HUES48 (cell line): ENCODE measurements at regions not wholly inside any gene's neighbourhood (a gene's known extent, or its start where the extent isn't known, plus 50 kb on each side); places are given as distances from the start of the nearest gene placed in this dataset.

Source experiments
- H3K27ac ChIP-seq: one replicate; pipeline ENCODE4 v1.7.0; 2013; ENCODE audit warnings: low read depth, low read length, inconsistent platforms
- H3K27me3 ChIP-seq: 2 replicates; pipeline ENCODE4 v1.6.1; 2013; ENCODE audit warnings: mild to moderate bottlenecking, low read length; ENCODE audit not compliant: control insufficient read depth, insufficient read depth
- H3K36me3 ChIP-seq: 2 replicates; pipeline ENCODE4 v1.6.1; 2013; ENCODE audit warnings: low read length; ENCODE audit not compliant: control insufficient read depth, insufficient read depth
- H3K4me1 ChIP-seq: 2 replicates; pipeline ENCODE4 v1.6.1; 2013; ENCODE audit warnings: mild to moderate bottlenecking, low read length; ENCODE audit not compliant: control insufficient read depth, insufficient read depth
- H3K4me3 ChIP-seq: 2 replicates; pipeline ENCODE4 v1.5.1; 2013; ENCODE audit warnings: mild to moderate bottlenecking, low read depth, low read length
- H3K9ac ChIP-seq: 2 replicates; pipeline ENCODE4 v1.6.1; 2013; ENCODE audit warnings: mild to moderate bottlenecking, low read depth, low read length, moderate library complexity
- H3K9me3 ChIP-seq: 2 replicates; pipeline ENCODE4 v1.6.1; 2013; ENCODE audit warnings: low read length; ENCODE audit not compliant: control insufficient read depth, insufficient read depth

- Histone ChIP-seq H3K27me3 (no peaks in the 10 kb centered on the region), H3K4me3 (no peak overlapping the region), H3K9ac (no peak overlapping the region), H3K4me1 (peaks cover 7% of the 10 kb centered on the region; the same call in 1 of the 2 replicates), H3K36me3 (no peaks in the 10 kb centered on the region), H3K9me3 (no peaks in the 10 kb centered on the region), H3K27ac (no peak overlapping the region)
Observed at GRCh38 chr1:172887162-172887561, 163.6 kb downstream of the TNFSF18 start.

GRCh38 chr1:172893146-172893841, 157.4 kb downstream of the TNFSF18 start:
- no peak overlapping the region for H3K9ac ChIP-seq
- no peaks in the 10 kb centered on the region for H3K36me3 ChIP-seq
- no peak overlapping the region for H3K27ac ChIP-seq
- H3K4me3 ChIP-seq, result no peak overlapping the region
- H3K4me1 ChIP-seq, result peaks cover 11% of the 10 kb centered on the region; the same call in 1 of the 2 replicates
- no peaks in the 10 kb centered on the region for H3K9me3 ChIP-seq
- no peaks in the 10 kb centered on the region for H3K27me3 ChIP-seq

- 0 out of 2 replicates have a peak, but pooled peaks cover 3% of the 10 kb centered on the region for H3K4me1 ChIP-seq
- no peak overlapping the region for H3K9ac ChIP-seq
- no peak overlapping the region for H3K4me3 ChIP-seq
- H3K9me3 ChIP-seq, result no peaks in the 10 kb centered on the region
- H3K27ac ChIP-seq, result no peak overlapping the region
- no peaks in the 10 kb centered on the region for H3K27me3 ChIP-seq
- no peaks in the 10 kb centered on the region for H3K36me3 ChIP-seq
Observed at GRCh38 chr1:172894349-172895049, 156.2 kb downstream of the TNFSF18 start.

GRCh38 chr1:172895050-172895460, 155.7 kb downstream of the TNFSF18 start:
- Histone ChIP-seq H3K4me1 (0 out of 2 replicates have a peak, but pooled peaks cover 3% of the 10 kb centered on the region), H3K9me3 (no peaks in the 10 kb centered on the region), H3K4me3 (no peak overlapping the region), H3K27me3 (no peaks in the 10 kb centered on the region), H3K9ac (no peak overlapping the region), H3K36me3 (no peaks in the 10 kb centered on the region), H3K27ac (no peak overlapping the region)

GRCh38 chr1:172895761-172896160, 155.0 kb downstream of the TNFSF18 start:
- H3K9ac ChIP-seq, result no peak overlapping the region
- H3K4me3 ChIP-seq, result no peak overlapping the region
- H3K36me3 ChIP-seq, result no peaks in the 10 kb centered on the region
- H3K4me1 ChIP-seq, result 0 out of 2 replicates have a peak, but pooled peaks cover 3% of the 10 kb centered on the region
- H3K27me3 ChIP-seq, result no peaks in the 10 kb centered on the region
- H3K27ac ChIP-seq, result no peak overlapping the region
- H3K9me3 ChIP-seq, result no peaks in the 10 kb centered on the region

GRCh38 chr1:172897738-172898137, 153.0 kb downstream of the TNFSF18 start:
- no peak overlapping the region for H3K4me3 ChIP-seq
- H3K27me3 ChIP-seq, result no peaks in the 10 kb centered on the region
- 0 out of 2 replicates have a peak, but pooled peaks cover 3% of the 10 kb centered on the region for H3K4me1 ChIP-seq
- H3K36me3 ChIP-seq, result no peaks in the 10 kb centered on the region
- no peak overlapping the region for H3K9ac ChIP-seq
- no peak overlapping the region for H3K27ac ChIP-seq
- no peaks in the 10 kb centered on the region for H3K9me3 ChIP-seq

GRCh38 chr1:172898866-172899265, 151.9 kb downstream of the TNFSF18 start:
- Histone ChIP-seq H3K4me1 (0 out of 2 replicates have a peak, but pooled peaks cover 3% of the 10 kb centered on the region), H3K27me3 (no peaks in the 10 kb centered on the region), H3K9me3 (no peaks in the 10 kb centered on the region), H3K36me3 (no peaks in the 10 kb centered on the region), H3K27ac (no peak overlapping the region), H3K9ac (no peak overlapping the region), H3K4me3 (no peak overlapping the region)

- no peaks in the 10 kb centered on the region for H3K27me3 ChIP-seq
- no peak overlapping the region for H3K4me3 ChIP-seq
- H3K9me3 ChIP-seq, result no peaks in the 10 kb centered on the region
- no peaks in the 10 kb centered on the region for H3K36me3 ChIP-seq
- no peak overlapping the region for H3K9ac ChIP-seq
- H3K4me1 ChIP-seq, result no peaks in the 10 kb centered on the region
- no peak overlapping the region for H3K27ac ChIP-seq
Observed at GRCh38 chr1:172900376-172900997, 150.3 kb downstream of the TNFSF18 start.

- H3K27ac ChIP-seq, result no peak overlapping the region
- H3K4me1 ChIP-seq, result no peaks in the 10 kb centered on the region
- no peaks in the 10 kb centered on the region for H3K9me3 ChIP-seq
- no peak overlapping the region for H3K9ac ChIP-seq
- no peaks in the 10 kb centered on the region for H3K36me3 ChIP-seq
- no peaks in the 10 kb centered on the region for H3K27me3 ChIP-seq
- no peak overlapping the region for H3K4me3 ChIP-seq
Observed at GRCh38 chr1:172902200-172902599, 148.5 kb downstream of the TNFSF18 start.

GRCh38 chr1:172902861-172903381, 147.8 kb downstream of the TNFSF18 start:
- H3K36me3 ChIP-seq, result no peaks in the 10 kb centered on the region
- H3K27ac ChIP-seq, result no peak overlapping the region
- H3K9ac ChIP-seq, result no peak overlapping the region
- no peaks in the 10 kb centered on the region for H3K27me3 ChIP-seq
- H3K9me3 ChIP-seq, result no peaks in the 10 kb centered on the region; the same call in 1 of the 2 replicates
- no peaks in the 10 kb centered on the region for H3K4me1 ChIP-seq
- H3K4me3 ChIP-seq, result no peak overlapping the region
